Small intestine (tissue), 7 donors: ENCODE measurements at regions not wholly inside any gene's neighbourhood (a gene's known extent, or its start where the extent isn't known, plus 50 kb on each side); places are given as distances from the start of the nearest gene placed in this dataset.
A peak's percentile ranks its signal among the peaks of the same experiment; 100 is the strongest.

Experiments used
- DNase-seq, 2 donors: peaks; one replicate each; pipeline versions ENCODE4 v3.0.0 to v3.0.0-alpha.2; 2013
- FAIRE-seq: peaks from 2 replicates; lab custom pipeline; 2012; peaks lifted over from hg19 to GRCh38; lab: Jason Lieb, UNC
- H3K27ac ChIP-seq, 3 donors: one replicate each; pipeline ENCODE4 v1.5.1; 2013; ENCODE audit warnings: low read length in 2 of 3, mild to moderate bottlenecking in 2 of 3, control low read depth in 1 of 3, inconsistent platforms in 1 of 3, low read depth in 1 of 3, moderate library complexity in 1 of 3
- H3K27me3 ChIP-seq, 3 donors: one replicate each; pipeline ENCODE4 v1.6.1; 2013; ENCODE audit warnings: low read length in 3 of 3, inconsistent platforms in 1 of 3; ENCODE audit not compliant: control insufficient read depth in 3 of 3, insufficient read depth in 3 of 3
- H3K36me3 ChIP-seq, 3 donors: one replicate each; pipeline ENCODE4 v1.6.1; 2013; ENCODE audit warnings: low read length in 3 of 3, inconsistent platforms in 1 of 3, low read depth in 1 of 3, mild to moderate bottlenecking in 1 of 3, moderate library complexity in 1 of 3; ENCODE audit not compliant: control insufficient read depth in 3 of 3, insufficient read depth in 2 of 3
- H3K4me1 ChIP-seq, 3 donors: one replicate each; pipeline ENCODE4 v1.6.1; 2013; ENCODE audit warnings: low read length in 2 of 3, inconsistent platforms in 1 of 3, low read depth in 1 of 3, mild to moderate bottlenecking in 1 of 3, moderate library complexity in 1 of 3; ENCODE audit not compliant: control insufficient read depth in 3 of 3, insufficient read depth in 2 of 3
- H3K4me3 ChIP-seq, 3 donors: one replicate each; pipeline ENCODE4 v1.5.1; 2013; ENCODE audit warnings: low read length in 3 of 3, control low read depth in 1 of 3, inconsistent platforms in 1 of 3, low read depth in 1 of 3, mild to moderate bottlenecking in 1 of 3, moderate library complexity in 1 of 3
- H3K9me3 ChIP-seq, 2 donors: one replicate each; pipeline ENCODE4 v1.6.1; 2013; ENCODE audit warnings: low read depth in 1 of 2, low read length in 1 of 2; ENCODE audit not compliant: control insufficient read depth in 2 of 2, insufficient read depth in 1 of 2
- WGBS, 3 donors: extraction: QIAGEN DNeasy Blood & Tissue Kit; methylation state at CpG; one replicate each; pipeline ENCODE4 v1.1.7; 2013; 5-methylcytosine and 5-hydroxymethylcytosine counted together
- donor health status: healthy with polysubstance abuse.
- donor health status: control.
- donor health status: control.
- donor health status: Bipolar disorder and iron deficiency.
- donor health status: healthy.

- DNase-seq, result no peak
- Histone ChIP-seq H3K4me3 (no peak overlapping the region), H3K4me1 (no peaks in the 10 kb centered on the region), H3K27me3 (no peaks in the 10 kb centered on the region), H3K36me3 (no peaks in the 10 kb centered on the region), H3K27ac (no peak overlapping the region), H3K9me3 (no peaks in the 10 kb centered on the region)
- FAIRE-seq, result no peak
- whole genome bisulfite sequencing, 3 donors, result 81 to 85% (median 82%) methylated on average over 3 of the region's 3 CpGs
Measured at GRCh38 chr3:148318240-148318639, 379.5 kb upstream of the AGTR1 start.

GRCh38 chr3:148319161-148319915 lies 378.4 kb upstream of the AGTR1 start:
- no peaks in the 10 kb centered on the region for H3K9me3 ChIP-seq
- no peaks in the 10 kb centered on the region for H3K36me3 ChIP-seq
- H3K4me3 ChIP-seq, result no peak overlapping the region
- no peaks in the 10 kb centered on the region for H3K4me1 ChIP-seq
- FAIRE-seq, result no peak
- H3K27ac ChIP-seq, result peak overlapping the region in 1 of 3 donors; percentile 2
- H3K27me3 ChIP-seq, result no peaks in the 10 kb centered on the region
- no peak for DNase-seq
- 56 to 61% (median 56%) methylated on average over 7 of the region's 7 CpGs for WGBS, 3 donors

- no peaks in the 10 kb centered on the region for H3K27me3 ChIP-seq
- FAIRE-seq, result no peak
- DNase-seq, result no peak
- no peaks in the 10 kb centered on the region for H3K9me3 ChIP-seq
- H3K4me1 ChIP-seq, result no peaks in the 10 kb centered on the region
- H3K36me3 ChIP-seq, result no peaks in the 10 kb centered on the region
- H3K27ac ChIP-seq, result no peak overlapping the region
- no peak overlapping the region for H3K4me3 ChIP-seq
- WGBS, 3 donors, result 51 to 56% (median 56%) methylated on average over 2 of the region's 2 CpGs
Measured at GRCh38 chr3:148319960-148320359, 377.7 kb upstream of the AGTR1 start.

GRCh38 chr3:148329481-148330235 lies 368.0 kb upstream of the AGTR1 start:
- H3K4me1 ChIP-seq, result no peaks in the 10 kb centered on the region
- DNase-seq (no peak), FAIRE-seq (no peak)
- H3K27me3 ChIP-seq, result no peaks in the 10 kb centered on the region
- H3K27ac ChIP-seq, result no peak overlapping the region
- H3K36me3 ChIP-seq, result no peaks in the 10 kb centered on the region
- no peak overlapping the region for H3K4me3 ChIP-seq
- WGBS, 3 donors, result 78 to 89% (median 83%) methylated on average over 4 of the region's 4 CpGs
- no peaks in the 10 kb centered on the region for H3K9me3 ChIP-seq

- DNase-seq, result no peak
- WGBS, 3 donors, result 58 to 65% (median 60%) methylated on average over 4 of the region's 4 CpGs
- Histone ChIP-seq H3K4me1 (no peaks in the 10 kb centered on the region), H3K27me3 (no peaks in the 10 kb centered on the region), H3K27ac (no peak overlapping the region), H3K36me3 (no peaks in the 10 kb centered on the region), H3K9me3 (no peaks in the 10 kb centered on the region), H3K4me3 (no peak overlapping the region)
- FAIRE-seq, result no peak
Measured at GRCh38 chr3:148330542-148330941, 367.2 kb upstream of the AGTR1 start.

GRCh38 chr3:148331081-148331846 lies 366.4 kb upstream of the AGTR1 start:
- DNase-seq (no peak), FAIRE-seq (no peak)
- Histone ChIP-seq H3K27me3 (no peaks in the 10 kb centered on the region), H3K4me3 (no peak overlapping the region), H3K9me3 (no peaks in the 10 kb centered on the region), H3K36me3 (no peaks in the 10 kb centered on the region), H3K27ac (no peak overlapping the region), H3K4me1 (no peaks in the 10 kb centered on the region)
- 36 to 46% (median 41%) methylated on average over 1 of the region's 1 CpG for WGBS, 3 donors

- FAIRE-seq (no peak), DNase-seq (no peak)
- 45 to 74% (median 54%) methylated on average over 2 of the region's 2 CpGs for WGBS, 3 donors
- Histone ChIP-seq H3K27me3 (no peaks in the 10 kb centered on the region), H3K4me3 (no peak overlapping the region), H3K27ac (no peak overlapping the region), H3K36me3 (no peaks in the 10 kb centered on the region), H3K4me1 (no peaks in the 10 kb centered on the region), H3K9me3 (no peaks in the 10 kb centered on the region)
Measured at GRCh38 chr3:148332509-148332908, 365.2 kb upstream of the AGTR1 start.

GRCh38 chr3:148333091-148333490 lies 364.6 kb upstream of the AGTR1 start:
- Histone ChIP-seq H3K27ac (no peak overlapping the region), H3K4me3 (no peak overlapping the region), H3K36me3 (no peaks in the 10 kb centered on the region), H3K9me3 (no peaks in the 10 kb centered on the region), H3K27me3 (no peaks in the 10 kb centered on the region), H3K4me1 (no peaks in the 10 kb centered on the region)
- DNase-seq, result peak; percentile 4 to 11
- no peak for FAIRE-seq
- 14 to 44% (median 17%) methylated on average over 3 of the region's 3 CpGs for WGBS, 3 donors
